ENCODE measurements at regions not wholly inside any gene's neighbourhood (a gene's known extent, or its start where the extent isn't known, plus 50 kb on each side); places are given as distances from the start of the nearest gene placed in this dataset.

DNA sequence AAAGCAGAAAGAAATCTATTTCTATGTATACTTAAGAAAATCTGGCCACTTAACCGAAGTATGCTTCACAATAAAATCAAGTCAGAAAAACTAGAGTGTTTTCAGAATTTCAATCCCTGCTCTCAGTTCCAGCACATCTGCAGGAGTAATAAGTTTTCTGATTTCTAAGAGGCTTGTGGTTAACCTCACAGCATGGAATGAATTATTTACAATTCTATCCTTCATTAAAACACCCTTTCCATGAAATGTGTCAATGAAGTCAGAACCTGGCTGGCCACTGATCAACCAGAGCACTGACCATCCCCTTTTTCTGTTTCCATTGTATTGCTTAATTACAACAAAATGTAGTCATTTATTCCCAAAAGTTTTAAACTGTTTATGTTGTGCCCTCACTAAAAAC, 781.4 kb upstream of the INTU start:
- H3K27ac ChIP-seq (ENCODE audit: low read length) = no peak overlapping the region

DNA sequence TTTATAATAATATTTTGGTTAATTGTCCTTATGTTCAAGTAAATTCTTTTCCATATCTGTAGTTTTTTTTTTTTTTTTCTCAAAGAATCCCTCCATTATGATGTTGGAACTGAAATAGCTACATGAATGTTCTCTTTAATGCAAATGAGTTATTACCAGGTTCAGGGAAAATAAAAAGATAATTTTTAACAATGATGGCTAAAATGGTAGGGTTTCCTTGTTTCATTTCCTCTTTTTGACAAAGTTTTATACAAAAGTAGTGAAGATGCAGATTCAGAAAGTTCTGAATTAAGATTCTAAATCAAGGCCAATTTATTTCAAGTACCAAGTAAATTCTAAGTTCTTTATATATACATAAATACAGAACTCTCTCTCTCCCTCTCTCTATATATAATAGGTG, 779.0 kb upstream of the INTU start:
- Histone ChIP-seq H3K9me3 (ENCODE audit: insufficient read depth, low read depth, low read length) (no peaks in the 10 kb centered on the region), H3K27me3 (ENCODE audit: insufficient read depth, low read length) (no peaks in the 10 kb centered on the region), H3K27ac (ENCODE audit: low read length) (no peak overlapping the region), H3K4me1 (ENCODE audit: insufficient read depth, low read length) (no peaks in the 10 kb centered on the region), H3K9ac (ENCODE audit: low read depth, low read length) (no peak overlapping the region), H3K36me3 (ENCODE audit: insufficient read depth, low read depth, low read length) (no peaks in the 10 kb centered on the region), H3K4me3 (ENCODE audit: low read length) (no peak overlapping the region)

More for the DNA sequence above, 781.4 kb upstream of the INTU start:
- H3K27me3 ChIP-seq (ENCODE audit: insufficient read depth, low read length) = no peaks in the 10 kb centered on the region
- H3K9ac ChIP-seq (ENCODE audit: low read depth, low read length) = no peak overlapping the region
- no peaks in the 10 kb centered on the region for H3K9me3 ChIP-seq (ENCODE audit: insufficient read depth, low read depth, low read length)
- H3K4me1 ChIP-seq (ENCODE audit: insufficient read depth, low read length) = no peaks in the 10 kb centered on the region
- no peak overlapping the region for H3K4me3 ChIP-seq (ENCODE audit: low read length)
- no peaks in the 10 kb centered on the region for H3K36me3 ChIP-seq (ENCODE audit: insufficient read depth, low read depth, low read length)

DNA sequence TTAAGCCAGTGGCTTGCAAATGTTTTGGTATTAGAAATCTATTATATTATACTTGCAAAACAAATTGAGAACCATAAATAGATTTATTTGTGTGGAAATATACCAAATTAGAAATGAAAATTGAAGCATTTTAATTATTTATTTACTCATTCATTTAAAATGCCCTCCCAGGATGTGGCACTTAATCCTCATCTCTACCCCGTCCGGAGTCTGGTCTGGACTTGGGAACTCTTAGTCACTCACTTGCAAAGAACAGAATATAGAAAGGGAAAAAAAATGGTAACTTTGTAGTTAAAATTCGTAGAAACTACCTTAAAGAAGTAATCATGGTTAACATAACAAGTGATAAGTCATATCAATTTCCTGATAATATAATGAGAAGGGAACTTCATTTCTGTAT, 775.9 kb upstream of the INTU start:
- H3K4me1 ChIP-seq (ENCODE audit: insufficient read depth, low read length) = no peaks in the 10 kb centered on the region
- no peaks in the 10 kb centered on the region for H3K36me3 ChIP-seq (ENCODE audit: insufficient read depth, low read depth, low read length)
- H3K27me3 ChIP-seq (ENCODE audit: insufficient read depth, low read length) = no peaks in the 10 kb centered on the region
- no peak overlapping the region for H3K9ac ChIP-seq (ENCODE audit: low read depth, low read length)
- H3K27ac ChIP-seq (ENCODE audit: low read length) = no peak overlapping the region
- no peak overlapping the region for H3K4me3 ChIP-seq (ENCODE audit: low read length)
- no peaks in the 10 kb centered on the region for H3K9me3 ChIP-seq (ENCODE audit: insufficient read depth, low read depth, low read length)

DNA sequence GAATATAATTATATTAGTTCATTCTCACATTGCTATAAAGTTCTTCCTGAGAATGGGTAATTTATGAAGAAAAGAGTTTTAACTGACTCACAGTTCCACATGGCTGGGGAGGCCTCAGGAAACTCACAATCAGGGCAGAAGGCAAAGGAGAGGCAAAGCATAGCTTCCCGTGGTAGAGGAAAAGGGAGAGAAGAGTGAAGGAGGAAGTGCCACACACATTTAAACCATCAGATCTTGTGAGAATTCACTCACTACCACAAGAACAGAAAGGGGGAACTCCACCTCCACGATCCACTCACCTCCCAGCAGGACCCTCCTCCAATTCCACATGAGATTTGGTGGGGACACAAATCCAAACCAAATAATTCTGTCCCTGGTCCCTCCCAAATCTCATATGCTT, 773.4 kb upstream of the INTU start:
- no peaks in the 10 kb centered on the region for H3K9me3 ChIP-seq (ENCODE audit: insufficient read depth, low read depth, low read length)
- no peak overlapping the region for H3K27ac ChIP-seq (ENCODE audit: low read length)
- H3K36me3 ChIP-seq (ENCODE audit: insufficient read depth, low read depth, low read length) = no peaks in the 10 kb centered on the region
- H3K9ac ChIP-seq (ENCODE audit: low read depth, low read length) = no peak overlapping the region
- H3K4me3 ChIP-seq (ENCODE audit: low read length) = no peak overlapping the region
- H3K27me3 ChIP-seq (ENCODE audit: insufficient read depth, low read length) = no peaks in the 10 kb centered on the region
- H3K4me1 ChIP-seq (ENCODE audit: insufficient read depth, low read length) = no peaks in the 10 kb centered on the region

DNA sequence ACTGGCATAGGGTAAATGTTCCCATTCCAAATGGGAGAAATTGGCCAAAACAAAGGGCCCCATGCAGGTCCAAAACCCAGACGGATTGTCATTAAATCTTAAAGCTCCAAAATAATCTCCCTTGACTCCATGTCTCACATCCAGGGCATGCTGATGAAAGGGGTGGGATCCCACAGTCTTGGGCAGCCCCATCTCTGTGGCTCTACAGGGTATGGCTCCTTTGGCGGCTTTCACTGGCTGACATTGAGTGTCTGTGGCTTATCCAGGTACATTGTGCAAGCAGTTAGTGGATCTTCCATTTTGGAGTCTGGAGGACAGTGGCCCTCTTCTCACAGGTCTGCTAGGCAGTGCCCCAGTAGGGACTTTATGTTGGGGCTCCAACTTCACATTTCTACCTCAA, 772.9 kb upstream of the INTU start:
- Histone ChIP-seq H3K9ac (ENCODE audit: low read depth, low read length) (no peak overlapping the region), H3K27ac (ENCODE audit: low read length) (no peak overlapping the region), H3K36me3 (ENCODE audit: insufficient read depth, low read depth, low read length) (no peaks in the 10 kb centered on the region), H3K4me3 (ENCODE audit: low read length) (no peak overlapping the region), H3K4me1 (ENCODE audit: insufficient read depth, low read length) (no peaks in the 10 kb centered on the region), H3K9me3 (ENCODE audit: insufficient read depth, low read depth, low read length) (no peaks in the 10 kb centered on the region), H3K27me3 (ENCODE audit: insufficient read depth, low read length) (no peaks in the 10 kb centered on the region)

DNA sequence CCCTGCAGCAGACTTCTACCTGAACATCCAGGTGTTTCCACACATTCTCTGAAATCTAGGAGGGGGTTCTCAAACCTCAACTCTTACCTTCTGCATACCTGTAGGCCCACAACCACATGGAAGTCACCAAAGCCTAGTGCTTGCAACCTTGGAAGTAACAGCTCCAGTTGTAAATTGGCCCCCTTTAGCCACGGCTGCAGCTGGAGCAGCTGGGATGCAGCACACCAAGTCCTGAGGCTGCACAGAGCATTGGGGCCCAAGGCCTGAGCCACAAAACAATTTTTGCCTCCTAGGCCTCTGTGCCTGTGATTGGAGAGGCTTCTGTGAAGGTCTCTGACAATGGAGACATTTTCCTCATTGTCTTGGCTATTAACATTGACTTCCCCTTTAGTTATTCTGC, 772.4 kb upstream of the INTU start:
- Histone ChIP-seq H3K4me3 (ENCODE audit: low read length) (no peak overlapping the region), H3K36me3 (ENCODE audit: insufficient read depth, low read depth, low read length) (no peaks in the 10 kb centered on the region), H3K9ac (ENCODE audit: low read depth, low read length) (no peak overlapping the region), H3K27ac (ENCODE audit: low read length) (no peak overlapping the region), H3K9me3 (ENCODE audit: insufficient read depth, low read depth, low read length) (no peaks in the 10 kb centered on the region), H3K27me3 (ENCODE audit: insufficient read depth, low read length) (no peaks in the 10 kb centered on the region), H3K4me1 (ENCODE audit: insufficient read depth, low read length) (no peaks in the 10 kb centered on the region)

DNA sequence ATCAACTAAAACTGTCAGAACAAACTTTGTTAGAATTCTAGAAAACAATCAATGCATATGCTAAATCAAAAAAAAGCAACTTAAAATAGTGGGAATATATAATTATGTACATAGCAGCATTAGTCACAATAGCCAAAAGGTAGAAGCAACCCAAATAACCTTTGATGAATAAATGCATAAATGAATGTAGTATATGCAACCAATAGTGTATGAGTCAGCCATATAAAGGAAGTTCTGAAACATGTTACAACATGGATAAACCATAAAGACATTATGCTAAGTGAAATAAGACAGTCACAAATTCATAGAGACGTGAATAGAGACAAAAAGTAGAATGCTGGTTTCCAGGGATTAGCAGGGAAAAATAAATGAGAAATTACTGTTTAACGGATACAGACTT, 762.8 kb upstream of the INTU start:
- peaks cover 8% of the 10 kb centered on the region; the same call in 1 of the 2 replicates for H3K9me3 ChIP-seq (ENCODE audit: insufficient read depth, low read depth, low read length)
- H3K36me3 ChIP-seq (ENCODE audit: insufficient read depth, low read depth, low read length) = no peaks in the 10 kb centered on the region
- H3K4me1 ChIP-seq (ENCODE audit: insufficient read depth, low read length) = no peaks in the 10 kb centered on the region
- no peaks in the 10 kb centered on the region for H3K27me3 ChIP-seq (ENCODE audit: insufficient read depth, low read length)
- no peak overlapping the region for H3K27ac ChIP-seq (ENCODE audit: low read length)
- H3K4me3 ChIP-seq (ENCODE audit: low read length) = no peak overlapping the region
- no peak overlapping the region for H3K9ac ChIP-seq (ENCODE audit: low read depth, low read length)

DNA sequence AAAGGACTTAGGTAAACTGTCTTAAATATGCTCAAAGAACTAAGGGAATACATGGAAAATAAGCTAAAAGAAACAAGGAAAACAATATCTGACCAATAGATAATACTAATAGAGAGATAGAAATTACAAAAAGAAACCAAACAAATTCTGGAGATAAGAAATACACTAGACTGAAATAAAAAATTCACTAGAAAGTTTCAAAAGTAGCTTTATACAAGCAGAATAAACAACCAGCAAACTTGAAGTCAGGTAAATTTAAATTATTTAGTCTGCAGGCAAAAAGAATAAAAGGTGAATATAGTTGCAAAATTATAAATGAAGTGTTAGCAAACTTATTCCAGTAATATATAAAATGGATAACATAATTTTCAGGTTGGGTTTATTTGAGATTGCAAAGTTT, 760.9 kb upstream of the INTU start:
- Histone ChIP-seq H3K4me1 (ENCODE audit: insufficient read depth, low read length) (no peaks in the 10 kb centered on the region), H3K9me3 (ENCODE audit: insufficient read depth, low read depth, low read length) (peaks cover 8% of the 10 kb centered on the region; the same call in 1 of the 2 replicates), H3K9ac (ENCODE audit: low read depth, low read length) (no peak overlapping the region), H3K27ac (ENCODE audit: low read length) (no peak overlapping the region), H3K27me3 (ENCODE audit: insufficient read depth, low read length) (no peaks in the 10 kb centered on the region), H3K36me3 (ENCODE audit: insufficient read depth, low read depth, low read length) (no peaks in the 10 kb centered on the region), H3K4me3 (ENCODE audit: low read length) (no peak overlapping the region)

DNA sequence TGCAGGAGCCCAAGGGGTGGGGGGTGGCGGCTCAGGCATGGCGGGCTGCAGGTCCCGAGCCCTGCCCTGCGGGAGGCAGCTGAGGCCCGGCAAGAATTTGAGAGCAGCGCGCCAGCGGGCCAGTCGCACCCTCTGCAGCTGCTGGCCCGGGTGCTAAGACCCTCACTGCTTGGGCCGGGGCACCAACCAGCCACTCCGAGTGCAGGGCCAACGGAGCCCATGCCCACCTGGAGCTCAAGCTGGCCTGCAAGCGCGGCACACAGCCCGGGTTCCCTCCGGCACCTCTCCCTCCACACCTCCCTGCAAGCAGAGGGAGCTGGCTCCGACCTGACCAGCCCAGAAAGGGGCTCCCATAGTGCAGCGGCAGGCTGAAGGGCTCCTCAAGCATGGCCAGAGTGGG, 758.2 kb upstream of the INTU start:
- Histone ChIP-seq H3K9me3 (ENCODE audit: insufficient read depth, low read depth, low read length) (no peaks in the 10 kb centered on the region; the same call in 1 of the 2 replicates), H3K27ac (ENCODE audit: low read length) (no peak overlapping the region), H3K4me3 (ENCODE audit: low read length) (no peak overlapping the region), H3K27me3 (ENCODE audit: insufficient read depth, low read length) (no peaks in the 10 kb centered on the region), H3K4me1 (ENCODE audit: insufficient read depth, low read length) (no peaks in the 10 kb centered on the region), H3K36me3 (ENCODE audit: insufficient read depth, low read depth, low read length) (no peaks in the 10 kb centered on the region), H3K9ac (ENCODE audit: low read depth, low read length) (no peak overlapping the region)

DNA sequence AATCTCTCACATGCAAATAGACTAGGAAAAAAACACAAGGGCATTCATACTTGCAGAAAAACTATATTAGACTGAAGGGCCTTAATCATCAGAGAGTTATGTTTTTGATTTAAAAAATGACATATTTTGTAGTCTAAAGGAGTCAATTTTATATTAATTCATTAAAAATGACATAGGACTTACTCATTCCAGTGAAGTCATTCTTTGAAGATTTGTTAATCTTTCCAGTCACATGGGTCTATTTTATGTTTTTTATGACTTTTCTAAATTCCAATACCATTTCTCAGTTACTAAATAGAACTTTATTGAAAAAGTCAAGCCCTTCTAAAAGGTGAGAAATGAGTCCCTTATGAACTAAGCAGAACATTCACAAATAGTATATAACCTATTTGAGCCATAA, 743.8 kb upstream of the INTU start:
- Histone ChIP-seq H3K9ac (ENCODE audit: low read depth, low read length) (no peak overlapping the region), H3K27me3 (ENCODE audit: insufficient read depth, low read length) (no peaks in the 10 kb centered on the region), H3K4me3 (ENCODE audit: low read length) (no peak overlapping the region), H3K4me1 (ENCODE audit: insufficient read depth, low read length) (no peaks in the 10 kb centered on the region), H3K27ac (ENCODE audit: low read length) (no peak overlapping the region), H3K36me3 (ENCODE audit: insufficient read depth, low read depth, low read length) (no peaks in the 10 kb centered on the region), H3K9me3 (ENCODE audit: insufficient read depth, low read depth, low read length) (no peaks in the 10 kb centered on the region)

DNA sequence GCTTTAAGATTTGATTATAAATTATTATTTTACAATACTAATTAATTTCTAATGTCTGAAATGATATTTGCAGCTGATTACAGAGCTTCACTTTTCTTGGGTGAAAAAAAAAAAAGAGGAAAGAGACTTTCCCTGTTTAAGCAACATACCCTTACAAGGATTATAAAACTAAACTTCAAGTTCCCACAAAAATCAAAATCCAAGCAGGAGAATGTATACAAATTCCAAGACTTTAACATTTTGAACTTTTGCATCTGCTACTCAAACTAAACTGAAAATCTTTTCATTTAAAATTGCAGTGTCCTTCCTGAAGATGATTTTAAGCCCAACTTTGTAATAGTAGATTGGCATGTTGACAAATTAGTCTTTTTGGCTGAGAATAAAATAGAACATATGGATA, 742.4 kb upstream of the INTU start:
- H3K9me3 ChIP-seq (ENCODE audit: insufficient read depth, low read depth, low read length) = no peaks in the 10 kb centered on the region
- no peaks in the 10 kb centered on the region for H3K4me1 ChIP-seq (ENCODE audit: insufficient read depth, low read length)
- H3K4me3 ChIP-seq (ENCODE audit: low read length) = no peak overlapping the region
- no peak overlapping the region for H3K27ac ChIP-seq (ENCODE audit: low read length)
- H3K9ac ChIP-seq (ENCODE audit: low read depth, low read length) = no peak overlapping the region
- no peaks in the 10 kb centered on the region for H3K36me3 ChIP-seq (ENCODE audit: insufficient read depth, low read depth, low read length)
- no peaks in the 10 kb centered on the region for H3K27me3 ChIP-seq (ENCODE audit: insufficient read depth, low read length)

DNA sequence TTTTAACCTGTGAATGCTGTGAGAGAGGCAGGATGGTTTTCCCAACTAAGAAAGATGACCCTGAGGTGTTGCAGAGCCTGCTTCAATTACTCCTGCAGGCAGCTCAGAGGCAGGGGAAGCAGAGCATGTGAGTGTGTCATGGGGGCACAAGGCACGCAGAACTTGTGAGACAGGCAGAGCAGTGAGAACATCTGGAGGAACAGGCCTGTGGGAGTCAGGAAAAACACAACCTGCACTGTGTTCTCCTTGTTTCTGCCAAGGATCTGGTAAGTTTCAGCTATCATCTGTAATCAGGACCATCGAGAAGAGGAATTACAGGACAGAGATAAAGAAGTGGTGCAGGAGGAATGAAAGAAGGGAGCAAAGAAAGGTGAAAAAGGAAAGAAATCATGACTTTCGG, 741.8 kb upstream of the INTU start:
- no peaks in the 10 kb centered on the region for H3K27me3 ChIP-seq (ENCODE audit: insufficient read depth, low read length)
- no peak overlapping the region for H3K9ac ChIP-seq (ENCODE audit: low read depth, low read length)
- H3K4me1 ChIP-seq (ENCODE audit: insufficient read depth, low read length) = no peaks in the 10 kb centered on the region
- no peak overlapping the region for H3K4me3 ChIP-seq (ENCODE audit: low read length)
- no peaks in the 10 kb centered on the region for H3K9me3 ChIP-seq (ENCODE audit: insufficient read depth, low read depth, low read length)
- H3K27ac ChIP-seq (ENCODE audit: low read length) = no peak overlapping the region
- H3K36me3 ChIP-seq (ENCODE audit: insufficient read depth, low read depth, low read length) = no peaks in the 10 kb centered on the region

DNA sequence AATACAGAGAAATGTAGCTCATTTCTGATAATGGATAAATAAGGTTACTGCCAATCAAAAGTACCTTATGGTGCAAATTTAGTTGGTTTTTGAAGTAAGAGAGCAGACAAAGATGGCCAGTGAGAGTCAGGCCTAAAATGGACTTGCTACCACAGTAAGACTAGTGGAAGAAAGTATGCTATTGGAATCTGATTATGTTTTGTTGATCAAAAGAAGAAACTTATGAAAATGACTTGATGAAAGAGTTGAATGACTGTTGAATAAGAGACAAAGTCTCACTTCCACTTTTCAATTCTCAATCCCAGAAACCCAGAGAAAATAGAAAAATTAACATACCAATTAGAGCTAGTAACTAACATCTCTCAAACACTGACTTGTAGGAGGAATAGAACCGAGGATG, 737.8 kb upstream of the INTU start:
- no peak overlapping the region for H3K4me3 ChIP-seq (ENCODE audit: low read length)
- H3K27ac ChIP-seq (ENCODE audit: low read length) = no peak overlapping the region
- H3K36me3 ChIP-seq (ENCODE audit: insufficient read depth, low read depth, low read length) = no peaks in the 10 kb centered on the region
- peaks cover 17% of the 10 kb centered on the region for H3K9me3 ChIP-seq (ENCODE audit: insufficient read depth, low read depth, low read length)
- no peaks in the 10 kb centered on the region for H3K27me3 ChIP-seq (ENCODE audit: insufficient read depth, low read length)
- no peaks in the 10 kb centered on the region for H3K4me1 ChIP-seq (ENCODE audit: insufficient read depth, low read length)
- no peak overlapping the region for H3K9ac ChIP-seq (ENCODE audit: low read depth, low read length)

Measured in iPS-20b (cell line).